BLaER1 treated with 17β-estradiol and CSF1 and Interleukin-3, amounts not matched to agents 10 nM and 100 nM (cell line): ENCODE measurements at regions not wholly inside any gene's neighbourhood (a gene's known extent, or its start where the extent isn't known, plus 50 kb on each side); places are given as distances from the start of the nearest gene placed in this dataset.

Experiments used
- H3K27ac ChIP-seq, 11 experiments: shearing (Covaris generic); formaldehyde crosslinking; 2 replicates each; pipeline ENCODE4 v1.8.1; 2022
- H3K27me3 ChIP-seq, 11 experiments: shearing (Covaris generic); formaldehyde crosslinking; 2 replicates each; pipeline ENCODE4 v1.8.1; 2022
- H3K36me3 ChIP-seq, 11 experiments: shearing (Covaris generic); formaldehyde crosslinking; 2 replicates each; pipeline ENCODE4 v1.8.1; 2022
- H3K4me1 ChIP-seq, 10 experiments: shearing (Covaris generic); formaldehyde crosslinking; 2 replicates each; pipeline ENCODE4 v1.8.1; 2022
- H3K4me2 ChIP-seq, 11 experiments: shearing (Covaris generic); formaldehyde crosslinking; 2 replicates each; pipeline ENCODE4 v1.8.1; 2022
- H3K4me3 ChIP-seq, 10 experiments: shearing (Covaris generic); formaldehyde crosslinking; 2 replicates each; pipeline ENCODE4 v1.8.1; 2022
- H3K9ac ChIP-seq, 11 experiments: shearing (Covaris generic); formaldehyde crosslinking; 2 replicates each; pipeline ENCODE4 v1.8.1; 2022
- H3K9me3 ChIP-seq, 11 experiments: shearing (Covaris generic); formaldehyde crosslinking; replicated peaks in 1 of 11; 2 replicates each; pipeline ENCODE4 v1.8.1; 2022
- H4K20me1 ChIP-seq, 11 experiments: shearing (Covaris generic); formaldehyde crosslinking; 2 replicates each; pipeline ENCODE4 v1.8.1; 2022
- Cebpa-rat ChIP-seq, 11 experiments: shearing (Covaris generic); IDR thresholded peaks; 2 replicates each; pipeline ENCODE4 v1.8.1; 2022

- no peaks in the 10 kb centered on the region for H4K20me1 ChIP-seq
- H3K4me2 ChIP-seq = no peak overlapping the region
- H3K9me3 ChIP-seq = peaks cover 0 to 6% (median 0%) of the 10 kb centered on the region in 11 experiments; a peak in 1 of 22 replicates
Measured at GRCh38 chr9:18136354-18136994, 337.5 kb upstream of the ADAMTSL1 start.

GRCh38 chr9:18137815-18138214 is 336.1 kb upstream of the ADAMTSL1 start:
- H3K9ac ChIP-seq = no peak overlapping the region
- no peak overlapping the region for H3K27ac ChIP-seq
- H3K4me3 ChIP-seq = no peak overlapping the region
- no peaks in the 10 kb centered on the region for H3K9me3 ChIP-seq
- H3K4me1 ChIP-seq = no peaks in the 10 kb centered on the region
- no peaks in the 10 kb centered on the region for H3K27me3 ChIP-seq
- no peak for TF ChIP-seq Cebpa-rat (IDR thresholded peaks at IDR 0.05)
- no peaks in the 10 kb centered on the region for H4K20me1 ChIP-seq
- H3K36me3 ChIP-seq = no peaks in the 10 kb centered on the region
- no peak overlapping the region for H3K4me2 ChIP-seq

More at GRCh38 chr9:18136354-18136994, 337.5 kb upstream of the ADAMTSL1 start:
- Histone ChIP-seq H3K9ac (no peak overlapping the region), H3K27me3 (no peaks in the 10 kb centered on the region), H3K36me3 (no peaks in the 10 kb centered on the region), H3K27ac (no peak overlapping the region), H3K4me1 (peaks cover 0 to 6% (median 2%) of the 10 kb centered on the region in 10 experiments; a peak in 5 of 20 replicates), H3K4me3 (no peak overlapping the region)
- TF ChIP-seq Cebpa-rat (IDR thresholded peaks at IDR 0.05) = no peak

- no peaks in the 10 kb centered on the region for H3K27me3 ChIP-seq
- no peaks in the 10 kb centered on the region for H4K20me1 ChIP-seq
- H3K27ac ChIP-seq = no peak overlapping the region
- H3K4me2 ChIP-seq = no peak overlapping the region
- TF ChIP-seq Cebpa-rat (IDR thresholded peaks at IDR 0.05) = no peak
- H3K4me1 ChIP-seq = no peaks in the 10 kb centered on the region
- H3K9me3 ChIP-seq = no peaks in the 10 kb centered on the region
- no peak overlapping the region for H3K4me3 ChIP-seq
- H3K9ac ChIP-seq = no peak overlapping the region
- no peaks in the 10 kb centered on the region for H3K36me3 ChIP-seq
Measured at GRCh38 chr9:18138656-18139055, 335.3 kb upstream of the ADAMTSL1 start.

GRCh38 chr9:18141681-18142080 is 332.3 kb upstream of the ADAMTSL1 start:
- Histone ChIP-seq H3K9me3 (no peaks in the 10 kb centered on the region), H3K4me3 (no peak overlapping the region), H3K4me1 (no peaks in the 10 kb centered on the region), H3K27ac (no peak overlapping the region), H3K36me3 (no peaks in the 10 kb centered on the region), H4K20me1 (no peaks in the 10 kb centered on the region), H3K27me3 (no peaks in the 10 kb centered on the region), H3K9ac (no peak overlapping the region), H3K4me2 (no peak overlapping the region)
- TF ChIP-seq Cebpa-rat (IDR thresholded peaks at IDR 0.05) = no peak

GRCh38 chr9:18143073-18143745 is 330.7 kb upstream of the ADAMTSL1 start:
- Histone ChIP-seq H3K36me3 (no peaks in the 10 kb centered on the region), H3K9me3 (no peaks in the 10 kb centered on the region), H3K27me3 (no peaks in the 10 kb centered on the region), H3K27ac (no peak overlapping the region), H3K9ac (no peak overlapping the region), H3K4me3 (no peak overlapping the region), H4K20me1 (no peaks in the 10 kb centered on the region), H3K4me1 (no peaks in the 10 kb centered on the region), H3K4me2 (no peak overlapping the region)
- no peak for TF ChIP-seq Cebpa-rat (IDR thresholded peaks at IDR 0.05)

GRCh38 chr9:18146329-18146728 is 327.6 kb upstream of the ADAMTSL1 start:
- Histone ChIP-seq H3K9me3 (no peaks in the 10 kb centered on the region), H3K27ac (no peak overlapping the region)

GRCh38 chr9:18149471-18150011 is 324.4 kb upstream of the ADAMTSL1 start:
- H4K20me1 ChIP-seq = no peaks in the 10 kb centered on the region
- no peak for TF ChIP-seq Cebpa-rat (IDR thresholded peaks at IDR 0.05)
- no peaks in the 10 kb centered on the region for H3K4me1 ChIP-seq

More at GRCh38 chr9:18146329-18146728, 327.6 kb upstream of the ADAMTSL1 start:
- no peaks in the 10 kb centered on the region for H3K36me3 ChIP-seq
- H3K4me2 ChIP-seq = no peak overlapping the region
- H3K9ac ChIP-seq = no peak overlapping the region
- H4K20me1 ChIP-seq = no peaks in the 10 kb centered on the region
- no peaks in the 10 kb centered on the region for H3K4me1 ChIP-seq
- H3K27me3 ChIP-seq = no peaks in the 10 kb centered on the region
- TF ChIP-seq Cebpa-rat (IDR thresholded peaks at IDR 0.05) = no peak
- H3K4me3 ChIP-seq = no peak overlapping the region

GRCh38 chr9:18154661-18155060 is 319.3 kb upstream of the ADAMTSL1 start:
- H3K4me2 ChIP-seq = no peak overlapping the region
- no peaks in the 10 kb centered on the region for H4K20me1 ChIP-seq
- H3K9ac ChIP-seq = no peak overlapping the region
- no peaks in the 10 kb centered on the region for H3K36me3 ChIP-seq
- H3K9me3 ChIP-seq = no peaks in the 10 kb centered on the region
- H3K27ac ChIP-seq = no peak overlapping the region
- no peak overlapping the region for H3K4me3 ChIP-seq
- H3K4me1 ChIP-seq = no peaks in the 10 kb centered on the region
- no peaks in the 10 kb centered on the region for H3K27me3 ChIP-seq
- TF ChIP-seq Cebpa-rat (IDR thresholded peaks at IDR 0.05) = no peak

More at GRCh38 chr9:18149471-18150011, 324.4 kb upstream of the ADAMTSL1 start:
- H3K9ac ChIP-seq = no peak overlapping the region
- H3K4me2 ChIP-seq = no peak overlapping the region
- no peaks in the 10 kb centered on the region for H3K9me3 ChIP-seq
- H3K27ac ChIP-seq = no peak overlapping the region
- no peak overlapping the region for H3K4me3 ChIP-seq
- H3K27me3 ChIP-seq = no peaks in the 10 kb centered on the region
- no peaks in the 10 kb centered on the region for H3K36me3 ChIP-seq

GRCh38 chr9:18159254-18159653 is 314.7 kb upstream of the ADAMTSL1 start:
- Histone ChIP-seq H3K9ac (no peak overlapping the region), H3K9me3 (no peaks in the 10 kb centered on the region), H3K4me3 (no peak overlapping the region), H4K20me1 (no peaks in the 10 kb centered on the region), H3K27ac (no peak overlapping the region), H3K4me1 (no peaks in the 10 kb centered on the region), H3K27me3 (no peaks in the 10 kb centered on the region), H3K36me3 (no peaks in the 10 kb centered on the region), H3K4me2 (no peak overlapping the region)
- no peak for TF ChIP-seq Cebpa-rat (IDR thresholded peaks at IDR 0.05)

GRCh38 chr9:18163146-18163545 is 310.8 kb upstream of the ADAMTSL1 start:
- no peak overlapping the region for H3K9ac ChIP-seq
- no peak overlapping the region for H3K4me3 ChIP-seq
- H3K4me2 ChIP-seq = no peak overlapping the region
- no peaks in the 10 kb centered on the region for H3K4me1 ChIP-seq
- no peaks in the 10 kb centered on the region for H3K9me3 ChIP-seq
- H3K27me3 ChIP-seq = no peaks in the 10 kb centered on the region
- TF ChIP-seq Cebpa-rat (IDR thresholded peaks at IDR 0.05) = no peak
- H4K20me1 ChIP-seq = no peaks in the 10 kb centered on the region
- H3K36me3 ChIP-seq = no peaks in the 10 kb centered on the region
- no peak overlapping the region for H3K27ac ChIP-seq
